K562 (cell line): ENCODE measurements at regions not wholly inside any gene's neighbourhood (a gene's known extent, or its start where the extent isn't known, plus 50 kb on each side); places are given as distances from the start of the nearest gene placed in this dataset.

Experiments
- E2F3 ChIP-seq: fragments of 250-450 bp; sonication (Bioruptor Pico); IDR thresholded peaks from 2 replicates; pipeline ENCODE4 v1.4.0; 2020; ENCODE audit warnings: mild to moderate bottlenecking
- ESRRA ChIP-seq: fragments of 450-650 bp; IDR thresholded peaks from 2 replicates; pipeline ENCODE4 v1.6.1; 2014; ENCODE audit warnings: low read depth, mild to moderate bottlenecking, moderate library complexity, borderline replicate concordance
- FOXK1 ChIP-seq: sonication (generic); formaldehyde crosslinking; IDR thresholded peaks from 2 replicates; pipeline ENCODE4 v1.8.0; 2022; ENCODE audit warnings: missing genetic modification reagents, mild to moderate bottlenecking, borderline replicate concordance
- MTA3 ChIP-seq: fragments of 450-650 bp; formaldehyde crosslinking; IDR thresholded peaks from 2 replicates; pipeline ENCODE4 v1.6.1; 2017; ENCODE audit warnings: mild to moderate bottlenecking, borderline replicate concordance
- POLR2AphosphoS5 ChIP-seq: IDR thresholded peaks from 2 replicates; pipeline ENCODE4 v1.6.1; 2011; ENCODE audit warnings: mild to moderate bottlenecking, low read depth, low read length, moderate library complexity; ENCODE audit not compliant: control insufficient read depth, insufficient read depth
- RFX1 ChIP-seq: fragments of 450-650 bp; IDR thresholded peaks from 2 replicates; pipeline ENCODE4 v1.6.1; 2016; ENCODE audit warnings: mild to moderate bottlenecking, moderate library complexity
- SIN3A ChIP-seq, 2 experiments: fragments of 150-350 bp in 1 of 2; IDR thresholded peaks; 2 replicates each; pipeline ENCODE4 v1.6.1; 2011 to 2016; ENCODE audit warnings: borderline replicate concordance in 2 of 2, low read depth in 2 of 2, low read length in 2 of 2, mild to moderate bottlenecking in 2 of 2, moderate library complexity in 2 of 2; ENCODE audit not compliant: control insufficient read depth in 1 of 2
- ZNF121 ChIP-seq: sonication (generic); formaldehyde crosslinking; conservative IDR thresholded peaks from 2 replicates; pipeline ENCODE4 v1.8.0; 2022; ENCODE audit warnings: missing genetic modification reagents
- ZNF24 ChIP-seq: fragments of 450-650 bp; IDR thresholded peaks from 2 replicates; pipeline ENCODE4 v1.6.1; 2016

GRCh38 chr13:103349211-103349980, 283.2 kb upstream of the SLC10A2 start:
- TF ChIP-seq ZNF24: no peak
- no peak for TF ChIP-seq FOXK1
- TF ChIP-seq ZNF121 (CRISPR knock-in tag): no peak
- TF ChIP-seq E2F3 (CRISPR knock-in tag): no peak
- no peak for TF ChIP-seq POLR2AphosphoS5
- no peak for TF ChIP-seq SIN3A (IDR thresholded peaks at IDR 0.05; ENCODE audit: borderline replicate concordance in 2 of 2, control insufficient read depth in 1 of 2, low read depth in 2 of 2, low read length in 2 of 2)
- no peak for TF ChIP-seq ESRRA
- no peak for TF ChIP-seq RFX1
- TF ChIP-seq MTA3: no peak
